PFSK-1 (cell line): ENCODE measurements at regions not wholly inside any gene's neighbourhood (a gene's known extent, or its start where the extent isn't known, plus 50 kb on each side); places are given as distances from the start of the nearest gene placed in this dataset.

ENCODE experiments used
- POLR2AphosphoS5 ChIP-seq: IDR thresholded peaks from 2 replicates; pipeline ENCODE4 v1.6.1; 2012; ENCODE audit warnings: low read depth, mild to moderate bottlenecking, control low read depth, low read length, moderate library complexity
- TAF1 ChIP-seq: IDR thresholded peaks from 2 replicates; pipeline ENCODE4 v1.6.1; 2012; ENCODE audit warnings: low read length, control low read depth, borderline replicate concordance; ENCODE audit not compliant: insufficient read depth
- TF ChIP-seq, protein P1 (sequence below), 2 experiments: IDR thresholded peaks; 2 replicates each; pipeline versions ENCODE4 v1.6.1 to v1.8.0; 2011 to 2012; ENCODE audit warnings: low read depth in 2 of 2, low read length in 2 of 2, control low read depth in 1 of 2, inconsistent platforms in 1 of 2, mild to moderate bottlenecking in 1 of 2, moderate library complexity in 1 of 2; ENCODE audit not compliant: insufficient read depth in 1 of 2

DNA sequence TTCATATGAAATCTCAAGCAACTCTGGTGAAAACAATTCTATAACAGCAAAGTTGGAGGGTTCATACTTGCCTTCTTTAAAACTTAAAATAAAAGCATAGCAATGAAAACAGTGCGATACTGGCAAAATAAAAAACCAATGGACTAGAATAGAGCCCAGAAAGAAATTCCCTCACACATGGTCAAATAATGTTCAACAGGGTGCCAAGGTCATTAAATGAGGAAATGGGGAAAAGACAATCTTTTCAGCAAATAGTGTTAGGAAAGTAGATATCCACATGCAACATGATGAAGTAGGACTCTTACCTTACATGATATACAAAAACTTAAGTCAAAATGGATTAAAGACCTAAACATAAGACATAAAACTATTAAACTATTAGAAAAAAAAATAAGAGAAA is 970.2 kb upstream of the AGA start:
- TF ChIP-seq POLR2AphosphoS5 = no peak
- TF ChIP-seq, protein P1, sequence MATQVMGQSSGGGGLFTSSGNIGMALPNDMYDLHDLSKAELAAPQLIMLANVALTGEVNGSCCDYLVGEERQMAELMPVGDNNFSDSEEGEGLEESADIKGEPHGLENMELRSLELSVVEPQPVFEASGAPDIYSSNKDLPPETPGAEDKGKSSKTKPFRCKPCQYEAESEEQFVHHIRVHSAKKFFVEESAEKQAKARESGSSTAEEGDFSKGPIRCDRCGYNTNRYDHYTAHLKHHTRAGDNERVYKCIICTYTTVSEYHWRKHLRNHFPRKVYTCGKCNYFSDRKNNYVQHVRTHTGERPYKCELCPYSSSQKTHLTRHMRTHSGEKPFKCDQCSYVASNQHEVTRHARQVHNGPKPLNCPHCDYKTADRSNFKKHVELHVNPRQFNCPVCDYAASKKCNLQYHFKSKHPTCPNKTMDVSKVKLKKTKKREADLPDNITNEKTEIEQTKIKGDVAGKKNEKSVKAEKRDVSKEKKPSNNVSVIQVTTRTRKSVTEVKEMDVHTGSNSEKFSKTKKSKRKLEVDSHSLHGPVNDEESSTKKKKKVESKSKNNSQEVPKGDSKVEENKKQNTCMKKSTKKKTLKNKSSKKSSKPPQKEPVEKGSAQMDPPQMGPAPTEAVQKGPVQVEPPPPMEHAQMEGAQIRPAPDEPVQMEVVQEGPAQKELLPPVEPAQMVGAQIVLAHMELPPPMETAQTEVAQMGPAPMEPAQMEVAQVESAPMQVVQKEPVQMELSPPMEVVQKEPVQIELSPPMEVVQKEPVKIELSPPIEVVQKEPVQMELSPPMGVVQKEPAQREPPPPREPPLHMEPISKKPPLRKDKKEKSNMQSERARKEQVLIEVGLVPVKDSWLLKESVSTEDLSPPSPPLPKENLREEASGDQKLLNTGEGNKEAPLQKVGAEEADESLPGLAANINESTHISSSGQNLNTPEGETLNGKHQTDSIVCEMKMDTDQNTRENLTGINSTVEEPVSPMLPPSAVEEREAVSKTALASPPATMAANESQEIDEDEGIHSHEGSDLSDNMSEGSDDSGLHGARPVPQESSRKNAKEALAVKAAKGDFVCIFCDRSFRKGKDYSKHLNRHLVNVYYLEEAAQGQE (IDR thresholded peaks at IDR 0.05; ENCODE audit: insufficient read depth in 1 of 2, low read depth in 2 of 2, low read length in 2 of 2) = no peak
- no peak for TF ChIP-seq TAF1
